SK-N-SH (cell line): ENCODE measurements at regions not wholly inside any gene's neighbourhood (a gene's known extent, or its start where the extent isn't known, plus 50 kb on each side); places are given as distances from the start of the nearest gene placed in this dataset.

Source experiments
- CTCF ChIA-PET: fragments of 300-600, 350-600 bp; formaldehyde crosslinking; extraction: SDS; loops from one replicate; lab custom pipeline; 2021; lab: Yijun Ruan, JAX
- POLR2A ChIA-PET: fragments of 350-600 bp; sonication (Branson Sonifier 250); formaldehyde crosslinking; extraction: SDS; loops from one replicate; lab custom pipeline; 2020; ENCODE audit warnings: antibody characterized with exemption, inconsistent platforms; lab: Yijun Ruan, JAX
- DNase-seq: peaks from one replicate; pipeline ENCODE4 v3.0.0; 2012
- H2AFZ ChIP-seq: fragments of 200-600 bp; sonication (generic); 2 replicates; pipeline ENCODE4 v1.8.1; 2016; ENCODE audit warnings: antibody characterized with exemption, mild to moderate bottlenecking, low read depth
- H3F3A ChIP-seq: fragments of 200-600 bp; sonication (generic); replicated peaks from 2 replicates; pipeline ENCODE3; 2016; ENCODE audit warnings: antibody characterized with exemption, mild to moderate bottlenecking; ENCODE audit not compliant: insufficient read depth
- H3K27ac ChIP-seq, 2 experiments: fragments of 200-500 bp in 1 of 2; fragments of 200-600 bp in 1 of 2; sonication (Bioruptor generic) in 1 of 2; sonication (generic), shearing (Covaris generic) in 1 of 2; 2 replicates each; pipeline versions ENCODE4 v1.5.1 to v1.6.1; 2014 to 2016; ENCODE audit warnings: low read depth in 2 of 2, inconsistent platforms in 1 of 2, low read length in 1 of 2, mild to moderate bottlenecking in 1 of 2, mixed read lengths in 1 of 2
- H3K27me3 ChIP-seq: fragments of 200-600 bp; sonication (generic), shearing (Covaris generic); 2 replicates; pipeline ENCODE4 v1.6.1; 2016; ENCODE audit warnings: mixed run types; ENCODE audit not compliant: insufficient read depth
- H3K36me3 ChIP-seq, 2 experiments: fragments of 200-500 bp in 1 of 2; fragments of 200-600 bp in 1 of 2; sonication (Bioruptor generic) in 1 of 2; sonication (generic) in 1 of 2; replicated peaks in 1 of 2; 2 replicates each; pipeline versions ENCODE3 to v1.5.1; 2014 to 2016; ENCODE audit warnings: low read length in 1 of 2, mild to moderate bottlenecking in 1 of 2; ENCODE audit not compliant: insufficient read depth in 2 of 2, control insufficient read depth in 1 of 2
- H3K4me1 ChIP-seq, 2 experiments: fragments of 200-500 bp in 1 of 2; fragments of 200-600 bp in 1 of 2; sonication (Bioruptor generic) in 1 of 2; sonication (generic), shearing (Covaris generic) in 1 of 2; 2 replicates each; pipeline versions ENCODE4 v1.5.1 to v1.6.1; 2014 to 2016; ENCODE audit warnings: low read depth in 1 of 2, low read length in 1 of 2, mixed run types in 1 of 2; ENCODE audit not compliant: insufficient read depth in 2 of 2, control insufficient read depth in 1 of 2
- H3K4me2 ChIP-seq: fragments of 200-600 bp; sonication (generic), shearing (Covaris generic); 2 replicates; pipeline ENCODE4 v1.6.1; 2017; ENCODE audit warnings: mixed run types
- H3K4me3 ChIP-seq, 2 experiments: fragments of 200-500 bp in 1 of 2; fragments of 200-600 bp in 1 of 2; sonication (Bioruptor generic) in 1 of 2; sonication (generic), shearing (Covaris generic) in 1 of 2; 2 replicates each; pipeline versions ENCODE4 v1.5.1 to v1.8.1; 2014 to 2016; ENCODE audit warnings: low read depth in 2 of 2, inconsistent platforms in 1 of 2, low read length in 1 of 2, mild to moderate bottlenecking in 1 of 2, mixed read lengths in 1 of 2, moderate library complexity in 1 of 2
- H3K79me2 ChIP-seq: fragments of 200-600 bp; sonication (generic); 2 replicates; pipeline ENCODE4 v1.8.1; 2017; ENCODE audit warnings: mild to moderate bottlenecking; ENCODE audit not compliant: insufficient read depth
- H3K9ac ChIP-seq: fragments of 200-600 bp; sonication (generic); 2 replicates; pipeline ENCODE4 v1.6.1; 2017; ENCODE audit warnings: mixed run types
- H3K9me2 ChIP-seq: fragments of 200-600 bp; sonication (generic); 2 replicates; pipeline ENCODE4 v1.6.1; 2017; ENCODE audit warnings: mixed run types
- H3K9me3 ChIP-seq: fragments of 200-600 bp; sonication (generic); 2 replicates; pipeline ENCODE4 v1.6.1; 2017; ENCODE audit warnings: mixed run types, mild to moderate bottlenecking, moderate library complexity
- H4K20me1 ChIP-seq: fragments of 200-600 bp; sonication (generic); 2 replicates; pipeline ENCODE4 v1.6.1; 2017; ENCODE audit warnings: mild to moderate bottlenecking, mixed run types; ENCODE audit not compliant: insufficient read depth
- CTCF ChIP-seq: fragments of 200-600 bp; sonication (generic); IDR thresholded peaks from 2 replicates; pipeline ENCODE4 v1.6.1; 2017; ENCODE audit warnings: antibody characterized with exemption, mild to moderate bottlenecking, moderate library complexity
- EP300 ChIP-seq, 2 experiments: IDR thresholded peaks; 2 replicates each; pipeline versions ENCODE4 v1.4.0 to v1.6.1; 2012; ENCODE audit warnings: borderline replicate concordance in 1 of 2, low read depth in 1 of 2, low read length in 1 of 2
- EZH2phosphoT487 ChIP-seq: fragments of 200-600 bp; sonication (generic); IDR thresholded peaks from 2 replicates; pipeline ENCODE4 v1.6.1; 2017; ENCODE audit warnings: low read depth, mixed run types, mild to moderate bottlenecking, antibody characterized with exemption, moderate library complexity, borderline replicate concordance
- FOSL2 ChIP-seq: IDR thresholded peaks from 2 replicates; pipeline ENCODE4 v1.4.0; 2012; ENCODE audit warnings: low read depth, mild to moderate bottlenecking, moderate library complexity, borderline replicate concordance
- GATA2 ChIP-seq: sonication (generic); formaldehyde crosslinking; IDR thresholded peaks from 2 replicates; pipeline ENCODE4 v1.5.0; 2020; ENCODE audit warnings: mild to moderate bottlenecking, missing genetic modification reagents
- IRF3 ChIP-seq: fragments of 150-350 bp; IDR thresholded peaks from 2 replicates; pipeline ENCODE4 v1.6.1; 2016; ENCODE audit warnings: mild to moderate bottlenecking, low read depth, low read length
- MXI1 ChIP-seq: IDR thresholded peaks from 2 replicates; pipeline ENCODE4 v1.6.1; 2012; ENCODE audit warnings: mild to moderate bottlenecking, low read depth, low read length, improper control_type of control experiment
- NFIC ChIP-seq: IDR thresholded peaks from 2 replicates; pipeline ENCODE4 v1.4.0; 2012; ENCODE audit warnings: borderline replicate concordance
- NRF1 ChIP-seq: IDR thresholded peaks from 2 replicates; pipeline ENCODE4 v1.6.1; 2012; ENCODE audit warnings: low read depth, mild to moderate bottlenecking, low read length
- POLR2AphosphoS5 ChIP-seq: IDR thresholded peaks from 2 replicates; pipeline ENCODE4 v1.6.1; 2012; ENCODE audit warnings: low read depth, low read length
- RXRA ChIP-seq: IDR thresholded peaks from 2 replicates; pipeline ENCODE4 v1.4.0; 2012; ENCODE audit warnings: low read depth, mild to moderate bottlenecking, borderline replicate concordance
- SMC3 ChIP-seq: IDR thresholded peaks from 2 replicates; pipeline ENCODE4 v1.6.1; 2012; ENCODE audit warnings: low read depth, low read length, improper control_type of control experiment
- TCF12 ChIP-seq: IDR thresholded peaks from 2 replicates; pipeline ENCODE4 v1.4.0; 2012
- TEAD4 ChIP-seq: IDR thresholded peaks from 2 replicates; pipeline ENCODE4 v1.4.0; 2012; ENCODE audit warnings: mild to moderate bottlenecking, borderline replicate concordance; ENCODE audit not compliant: insufficient read depth
- USF1 ChIP-seq: IDR thresholded peaks from 2 replicates; pipeline ENCODE4 v1.4.0; 2012; ENCODE audit warnings: low read depth, borderline replicate concordance
- YY1 ChIP-seq: IDR thresholded peaks from 2 replicates; pipeline ENCODE4 v1.4.0; 2012; ENCODE audit warnings: low read depth, mild to moderate bottlenecking
- ZBTB33 ChIP-seq: IDR thresholded peaks from 2 replicates; pipeline ENCODE4 v1.4.0; 2012; ENCODE audit warnings: low read depth, borderline replicate concordance
- WGBS: methylation state at CpG from one replicate; pipeline ENCODE4 v1.1.6; 2017; ENCODE audit warnings: low lambda C conversion rate; 5-methylcytosine and 5-hydroxymethylcytosine counted together

- no peak for TF ChIP-seq EZH2phosphoT487
- no peak for TF ChIP-seq MXI1
- peak; percentile 62 for TF ChIP-seq CTCF
- TF ChIP-seq SMC3: peak; percentile 25; the same call in 1 of the 2 replicates
- 0 out of 2 replicates have a peak, but pooled peaks have one; percentile 48 for TF ChIP-seq ZBTB33
Observed at GRCh38 chr3:115436767-115437301, 186.5 kb upstream of the GAP43 start (continued).

GRCh38 chr3:115438799-115439198 is 184.5 kb upstream of the GAP43 start:
- no peak overlapping the region for H3K9ac ChIP-seq
- no peaks in the 10 kb centered on the region for H3K9me2 ChIP-seq
- H3K79me2 ChIP-seq: no peaks in the 10 kb centered on the region
- H3K4me1 ChIP-seq: peaks cover 0 to 8% of the 10 kb centered on the region in 2 experiments; a peak in 2 of 4 replicates
- no peak for DNase-seq
- 91% methylated on average over 2 of the region's 2 CpGs for WGBS
- POLR2A ChIA-PET: no interaction called here
- no peak overlapping the region for H2AFZ ChIP-seq
- no peak overlapping the region for H3K4me2 ChIP-seq
- H3K4me3 ChIP-seq: no peak overlapping the region
- TF ChIP-seq NFIC (no peak), EZH2phosphoT487 (no peak), FOSL2 (no peak), TEAD4 (no peak), USF1 (no peak), SMC3 (no peak), EP300 (IDR thresholded peaks at IDR 0.05; ENCODE audit: borderline replicate concordance in 1 of 2, low read depth in 1 of 2, low read length in 1 of 2) (no peak), YY1 (no peak), NRF1 (no peak), IRF3 (no peak), POLR2AphosphoS5 (no peak), TCF12 (no peak), GATA2 (CRISPR knock-in tag) (no peak), MXI1 (no peak), RXRA (no peak)
- TF ChIP-seq, all 33 proteins: peak for 0
- CTCF ChIA-PET: no interaction called here
- H4K20me1 ChIP-seq: no peaks in the 10 kb centered on the region
- H3K27ac ChIP-seq: no peak overlapping the region
- no peaks in the 10 kb centered on the region for H3K36me3 ChIP-seq
- no peaks in the 10 kb centered on the region for H3K9me3 ChIP-seq
- peaks cover 4% of the 10 kb centered on the region for H3F3A ChIP-seq
- no peaks in the 10 kb centered on the region for H3K27me3 ChIP-seq
